Breast epithelium (tissue), 3 donors: ENCODE measurements at regions not wholly inside any gene's neighbourhood (a gene's known extent, or its start where the extent isn't known, plus 50 kb on each side); places are given as distances from the start of the nearest gene placed in this dataset.

ENCODE experiments used
- POLR2A ChIP-seq: fragments of 450-650 bp; IDR thresholded peaks from one replicate; pipeline ENCODE4 v1.6.1; 2016; ENCODE audit warnings: antibody characterized with exemption, mild to moderate bottlenecking, moderate library complexity
- POLR2AphosphoS5 ChIP-seq, 3 donors: sonication (generic); formaldehyde crosslinking; IDR thresholded peaks; one replicate each; pipeline ENCODE4 v1.6.1; 2017; ENCODE audit warnings: antibody characterized with exemption in 3 of 3
- TF ChIP-seq, protein P1 (sequence below), 3 donors: fragments of 450-650 bp; IDR thresholded peaks; one replicate each; pipeline ENCODE4 v1.5.1; 2016 to 2017; ENCODE audit warnings: antibody characterized with exemption in 3 of 3, mild to moderate bottlenecking in 3 of 3, moderate library complexity in 3 of 3

DNA sequence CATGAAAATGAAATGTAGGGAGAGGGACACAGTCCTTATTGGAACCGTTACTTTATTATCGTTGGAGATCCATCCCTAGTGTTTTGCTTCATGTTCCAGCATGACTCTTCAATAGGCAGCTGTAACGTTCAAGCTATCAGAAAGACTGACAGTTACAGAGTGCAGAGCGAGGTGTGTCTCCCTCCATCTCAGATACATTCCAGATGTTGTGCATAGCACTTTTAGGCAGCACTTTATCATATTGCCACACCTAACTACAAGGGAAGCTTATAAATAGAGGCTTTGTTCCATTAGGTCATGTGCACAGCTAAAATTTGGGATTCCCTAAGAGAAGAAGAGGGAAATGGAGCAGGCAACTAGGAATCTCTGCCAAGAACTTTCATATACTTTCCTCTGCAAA is 1009.6 kb downstream of the ROBO2 start:
- no peak for TF ChIP-seq POLR2AphosphoS5 (IDR thresholded peaks at IDR 0.05)
- TF ChIP-seq, protein P1, sequence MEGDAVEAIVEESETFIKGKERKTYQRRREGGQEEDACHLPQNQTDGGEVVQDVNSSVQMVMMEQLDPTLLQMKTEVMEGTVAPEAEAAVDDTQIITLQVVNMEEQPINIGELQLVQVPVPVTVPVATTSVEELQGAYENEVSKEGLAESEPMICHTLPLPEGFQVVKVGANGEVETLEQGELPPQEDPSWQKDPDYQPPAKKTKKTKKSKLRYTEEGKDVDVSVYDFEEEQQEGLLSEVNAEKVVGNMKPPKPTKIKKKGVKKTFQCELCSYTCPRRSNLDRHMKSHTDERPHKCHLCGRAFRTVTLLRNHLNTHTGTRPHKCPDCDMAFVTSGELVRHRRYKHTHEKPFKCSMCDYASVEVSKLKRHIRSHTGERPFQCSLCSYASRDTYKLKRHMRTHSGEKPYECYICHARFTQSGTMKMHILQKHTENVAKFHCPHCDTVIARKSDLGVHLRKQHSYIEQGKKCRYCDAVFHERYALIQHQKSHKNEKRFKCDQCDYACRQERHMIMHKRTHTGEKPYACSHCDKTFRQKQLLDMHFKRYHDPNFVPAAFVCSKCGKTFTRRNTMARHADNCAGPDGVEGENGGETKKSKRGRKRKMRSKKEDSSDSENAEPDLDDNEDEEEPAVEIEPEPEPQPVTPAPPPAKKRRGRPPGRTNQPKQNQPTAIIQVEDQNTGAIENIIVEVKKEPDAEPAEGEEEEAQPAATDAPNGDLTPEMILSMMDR (IDR thresholded peaks at IDR 0.05) = no peak
- TF ChIP-seq POLR2A = no peak
